Stimulated activated CD8-positive, alpha-beta memory T cell treated with anti-CD3 and anti-CD28 coated beads, Interleukin-15, amount 100 ng/mL, for 24 hours (primary cell): ENCODE measurements at regions not wholly inside any gene's neighbourhood (a gene's known extent, or its start where the extent isn't known, plus 50 kb on each side); places are given as distances from the start of the nearest gene placed in this dataset.

Experiments
- DNase-seq: peaks from one replicate; pipeline ENCODE4 v3.0.0-alpha.2; 2020; ENCODE audit warnings: low read depth

DNA sequence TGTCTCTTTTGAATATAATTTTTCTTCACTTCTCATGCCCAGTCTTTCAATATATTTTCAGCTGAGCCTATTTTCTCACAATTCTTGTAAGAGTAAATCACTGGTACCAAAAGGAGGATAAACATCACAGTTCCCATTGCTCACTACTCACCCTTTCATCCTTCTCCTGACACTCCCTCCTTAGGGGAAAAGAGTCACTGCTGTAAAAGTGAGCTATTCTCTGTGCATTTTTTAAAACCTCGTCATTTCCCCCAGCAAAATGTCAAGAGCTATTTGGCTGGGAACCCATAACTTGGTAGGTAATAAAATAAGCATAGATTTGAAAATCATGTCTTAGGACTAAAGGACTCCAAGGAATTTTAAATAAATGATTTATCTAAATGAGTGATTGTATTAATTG, 340.1 kb upstream of the GYPC start:
- no peak for DNase-seq

DNA sequence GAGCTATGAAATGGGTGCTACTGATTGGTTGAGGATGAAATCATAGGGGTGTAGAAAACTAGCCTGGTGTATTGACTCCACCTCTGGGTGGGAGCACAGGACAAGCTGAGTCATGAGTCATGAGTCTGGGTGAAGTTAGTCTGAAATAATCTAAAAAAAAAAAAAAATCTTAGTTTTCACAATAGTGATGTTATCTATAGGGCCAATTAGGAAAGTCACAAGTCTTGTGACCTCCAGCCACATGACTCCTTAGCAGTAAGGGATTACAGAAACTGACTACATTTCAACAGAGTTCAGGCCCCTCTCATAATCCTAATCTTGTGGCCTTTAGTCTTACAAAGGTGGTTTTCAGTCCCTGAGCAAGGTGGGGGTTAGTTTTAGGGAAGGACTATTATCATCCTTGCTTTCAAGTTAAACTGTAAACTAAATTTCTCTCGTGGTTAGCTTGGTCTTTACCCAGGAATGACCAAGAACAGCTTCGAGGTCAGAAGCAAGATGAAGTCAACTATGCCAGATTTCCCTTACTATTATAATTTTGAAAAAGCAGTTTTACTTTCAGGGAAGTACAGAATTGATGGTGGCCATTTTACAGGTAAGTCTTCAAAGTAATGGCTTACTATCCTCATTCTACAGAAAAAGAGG, 338.0 kb upstream of the GYPC start:
- DNase-seq, result no peak

DNA sequence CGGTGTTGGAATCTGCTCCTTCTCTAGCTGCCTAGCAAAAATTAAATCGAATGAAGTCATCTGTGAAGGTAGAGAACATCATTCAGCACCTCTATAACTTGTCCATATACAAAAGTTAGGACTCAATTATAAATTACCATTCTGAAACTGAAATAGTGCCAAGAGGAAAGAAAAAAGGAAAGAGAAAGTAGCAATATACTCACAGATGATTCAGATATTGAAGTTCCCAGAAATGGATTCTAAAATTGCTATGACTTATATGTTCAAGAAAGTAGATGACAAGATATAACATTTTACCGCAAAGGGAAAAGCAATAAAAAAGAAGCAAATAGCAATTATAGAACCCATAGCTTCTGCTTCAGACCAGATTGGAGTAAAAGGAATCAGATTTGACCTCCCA, 333.6 kb upstream of the GYPC start:
- no peak for DNase-seq

DNA sequence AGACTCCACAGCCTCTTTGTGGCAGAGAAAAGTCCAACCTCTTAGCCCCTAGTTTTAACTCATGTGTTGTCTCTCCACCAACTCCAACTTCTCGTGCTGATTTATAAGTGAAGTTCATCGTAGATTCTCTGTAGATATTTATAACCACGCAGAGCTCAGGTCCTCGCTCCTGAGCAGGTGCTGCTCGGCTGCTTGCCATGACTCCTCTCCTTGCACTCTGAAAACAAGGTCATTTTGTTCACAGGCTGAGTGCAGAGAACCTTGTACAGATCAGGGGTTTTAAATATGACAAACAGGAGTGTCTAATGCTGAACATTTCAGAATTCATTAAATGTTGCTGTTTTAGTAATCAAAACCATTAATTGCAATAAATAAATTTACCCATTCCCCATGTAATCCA, 330.8 kb upstream of the GYPC start:
- no peak for DNase-seq

DNA sequence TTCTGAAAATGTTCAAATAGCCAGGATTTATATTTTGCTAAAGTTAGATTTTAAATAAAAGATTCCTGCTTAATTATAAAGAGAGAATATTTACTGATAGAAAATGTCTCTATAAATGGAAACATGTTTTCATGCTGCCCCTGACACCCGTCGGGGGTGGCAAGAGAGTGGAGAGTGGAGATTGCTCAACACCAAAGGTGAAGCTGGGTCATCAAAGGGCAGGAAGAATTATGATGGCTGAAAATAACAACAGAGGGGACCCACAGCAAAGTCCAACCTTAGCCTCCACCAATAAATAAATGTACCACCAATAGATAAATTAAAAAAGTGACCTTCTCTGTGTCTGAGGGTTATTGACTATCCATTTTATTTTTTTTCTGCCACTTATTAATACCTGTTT, 326.8 kb upstream of the GYPC start:
- no peak for DNase-seq

DNA sequence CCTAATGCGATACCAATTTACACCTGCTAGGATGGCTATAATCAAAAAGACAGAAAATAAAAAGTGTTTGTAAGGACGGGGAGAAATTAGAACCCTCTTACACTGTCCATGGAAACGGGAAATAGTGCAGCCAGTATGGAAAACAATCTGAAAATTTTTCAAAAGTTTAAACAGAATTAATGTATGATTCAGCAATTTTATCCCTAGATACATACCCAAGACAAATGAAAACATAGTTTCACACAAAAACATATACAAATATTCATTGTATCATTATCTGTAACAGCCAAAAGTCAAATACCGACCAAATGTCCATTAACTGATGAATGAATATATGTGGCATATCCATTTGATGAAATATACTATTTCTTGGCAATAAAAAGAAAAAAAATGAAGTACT, 313.5 kb upstream of the GYPC start:
- no peak for DNase-seq

DNA sequence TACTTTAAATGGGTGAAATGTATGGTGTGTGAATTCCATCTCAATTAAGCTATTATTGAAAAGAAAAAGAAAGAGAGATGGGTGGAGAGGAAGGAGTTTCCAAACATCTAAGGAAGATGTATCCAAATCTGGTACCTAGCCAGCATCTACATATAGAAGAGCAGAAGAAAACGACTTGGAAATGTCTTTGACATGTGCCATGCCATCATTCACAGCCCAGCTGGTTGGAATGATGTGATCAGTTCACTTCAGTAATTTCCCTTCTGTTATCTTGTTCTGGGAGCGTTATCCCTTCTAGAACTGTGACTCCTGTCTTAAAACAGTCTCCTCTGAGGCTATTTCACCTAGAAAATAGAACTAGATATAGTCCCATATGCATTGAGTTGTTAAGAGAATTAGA, 312.8 kb upstream of the GYPC start:
- DNase-seq, result no peak

DNA sequence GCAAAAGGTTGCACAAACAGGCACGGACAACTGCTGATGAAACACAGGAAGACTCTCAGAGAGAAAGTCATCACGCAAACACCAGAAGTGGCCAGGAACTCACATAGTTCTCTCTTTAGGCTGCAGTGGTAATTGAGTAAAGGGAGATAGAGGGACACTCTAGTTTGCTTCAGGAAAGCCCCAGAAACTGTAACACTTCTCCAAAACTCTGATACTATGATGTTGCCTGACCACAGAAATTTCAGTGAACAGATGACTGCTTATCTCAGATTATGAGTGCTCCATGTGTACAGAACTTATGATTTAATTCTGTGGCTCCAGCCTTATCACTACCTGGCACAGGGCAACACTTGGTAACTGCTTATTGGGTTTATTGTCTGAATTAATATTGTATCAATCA, 311.5 kb upstream of the GYPC start:
- DNase-seq, result no peak

DNA sequence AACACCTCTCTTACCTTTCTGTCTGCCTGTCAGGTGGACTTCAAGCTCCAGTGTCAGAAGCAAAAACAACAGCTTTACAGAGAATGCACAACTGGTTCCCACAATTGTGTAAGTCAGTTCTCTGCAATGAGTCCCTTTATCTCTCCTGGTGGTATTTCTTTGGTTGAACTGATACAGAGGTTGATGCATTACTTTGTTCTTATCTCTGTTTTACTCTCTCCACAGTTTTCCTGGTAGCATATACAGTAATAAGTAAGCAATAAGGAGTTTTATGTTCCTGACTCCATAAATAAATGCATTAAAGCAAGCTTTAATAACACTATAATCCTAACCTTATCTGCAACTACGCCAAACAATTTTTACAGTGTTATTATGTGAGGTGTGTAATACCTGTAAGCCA, 310.3 kb upstream of the GYPC start:
- DNase-seq, result no peak

DNA sequence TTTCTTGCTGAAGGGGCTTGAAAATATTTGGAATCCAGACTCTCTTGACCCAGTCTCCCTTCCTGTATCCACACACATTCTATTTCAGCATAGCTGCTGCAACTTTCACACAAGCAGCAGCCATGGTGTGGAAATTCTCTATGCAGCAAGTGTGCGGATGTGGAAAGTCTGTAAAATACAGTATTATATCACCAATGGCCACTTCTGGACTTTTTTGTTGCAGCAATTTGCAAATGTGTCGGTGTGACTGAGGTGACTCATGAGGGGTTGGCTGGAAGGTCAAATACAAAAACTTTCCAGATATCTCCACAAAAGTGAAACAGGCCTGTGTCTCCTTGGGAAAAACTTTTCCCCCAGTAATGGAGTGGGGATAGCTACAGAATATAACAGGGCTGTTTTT, 299.3 kb upstream of the GYPC start:
- DNase-seq, result no peak

DNA sequence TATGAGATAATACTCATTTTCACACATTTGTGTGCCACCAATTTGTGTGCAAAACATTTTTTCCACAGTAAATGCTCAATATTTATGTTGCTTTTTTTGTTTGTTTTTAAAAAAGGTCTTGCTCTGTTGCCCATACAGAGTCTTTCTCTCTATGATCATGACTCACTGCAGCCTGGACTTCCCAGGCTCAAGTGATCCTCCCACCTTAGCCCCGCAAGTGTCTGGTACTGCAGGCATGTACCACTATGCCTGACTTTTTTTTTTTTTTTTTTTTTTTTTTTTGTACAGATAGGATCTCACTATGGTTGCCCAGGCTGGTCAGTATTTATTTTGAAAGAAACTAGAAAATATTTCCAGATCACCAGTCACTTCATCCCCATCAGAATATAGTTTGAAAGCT, 297.8 kb upstream of the GYPC start:
- no peak for DNase-seq

DNA sequence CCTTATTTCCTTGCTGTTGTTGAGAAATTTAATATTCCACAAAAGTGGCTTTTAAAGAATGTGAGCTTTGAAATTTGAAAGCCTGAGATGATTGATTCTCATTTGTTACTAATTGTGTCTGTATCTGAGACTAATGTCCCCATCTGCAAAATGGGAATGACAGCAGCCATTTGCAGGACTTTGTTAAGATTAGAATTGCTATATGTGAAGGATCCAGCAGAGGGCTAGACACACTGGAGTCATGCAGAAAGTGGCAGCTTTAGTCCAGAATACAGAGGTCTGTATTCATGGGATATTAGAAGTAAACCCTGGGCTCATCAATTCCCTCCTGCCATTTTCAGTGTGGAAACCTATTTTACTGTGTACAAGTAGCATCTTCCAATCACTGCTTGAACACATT, 296.5 kb upstream of the GYPC start:
- no peak for DNase-seq

DNA sequence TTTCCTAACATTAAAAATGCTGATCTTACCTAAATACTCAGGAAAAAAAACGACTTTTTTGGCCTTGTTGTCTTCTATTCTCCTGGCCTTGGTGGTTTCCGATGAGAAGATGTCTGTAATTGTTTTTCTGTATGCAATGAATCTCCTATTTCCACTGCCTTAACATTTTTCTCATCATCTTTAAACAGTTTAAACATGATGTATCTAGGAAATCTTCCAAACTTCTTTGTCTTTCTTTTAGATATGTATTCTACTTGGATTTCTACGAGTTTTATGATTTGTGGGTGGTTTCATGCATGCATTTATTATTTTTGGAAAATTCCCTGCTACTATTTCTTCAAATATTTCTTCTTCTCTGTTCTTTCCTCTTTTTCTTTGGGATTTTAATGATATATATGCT, 288.6 kb upstream of the GYPC start:
- DNase-seq, result no peak

DNA sequence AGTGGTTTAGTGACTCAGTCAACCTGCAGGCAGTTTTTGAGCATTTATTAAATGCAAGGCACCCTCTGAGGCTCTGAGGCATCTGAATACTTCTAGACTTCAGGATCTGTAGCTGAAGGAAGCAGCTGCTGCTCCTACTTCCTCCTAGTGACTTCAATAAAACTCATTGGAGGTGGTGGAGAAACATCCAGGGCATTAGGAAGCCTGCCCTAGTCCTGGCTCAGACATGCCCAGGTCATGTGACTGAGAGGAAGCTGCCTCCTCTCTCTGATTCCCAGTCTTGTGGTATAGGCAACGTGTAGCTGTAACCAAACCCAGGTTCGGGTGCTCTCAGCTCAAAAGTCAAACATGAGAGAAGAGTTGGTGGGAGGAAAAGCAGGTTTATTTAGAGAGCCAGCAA, 287.2 kb upstream of the GYPC start:
- DNase-seq, result no peak

DNA sequence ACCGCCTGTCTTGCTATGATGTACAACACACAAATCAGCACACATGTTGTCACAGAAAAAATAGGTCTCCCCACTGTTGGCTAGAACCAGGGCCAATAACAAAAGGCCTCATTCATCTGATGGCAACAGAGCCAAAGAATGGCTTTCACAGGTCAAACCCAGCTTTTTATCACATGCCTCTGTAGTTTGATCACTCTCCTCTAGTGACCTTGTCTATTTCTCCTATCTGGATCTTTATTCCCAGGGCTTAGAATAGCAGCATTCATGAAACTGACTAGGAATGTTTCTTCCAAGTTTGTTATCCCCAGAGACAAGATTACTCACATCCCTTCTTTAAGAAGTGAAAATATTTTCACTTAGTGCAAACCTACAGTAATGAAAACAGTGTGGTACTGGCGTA, 285.8 kb upstream of the GYPC start:
- DNase-seq, result no peak

DNA sequence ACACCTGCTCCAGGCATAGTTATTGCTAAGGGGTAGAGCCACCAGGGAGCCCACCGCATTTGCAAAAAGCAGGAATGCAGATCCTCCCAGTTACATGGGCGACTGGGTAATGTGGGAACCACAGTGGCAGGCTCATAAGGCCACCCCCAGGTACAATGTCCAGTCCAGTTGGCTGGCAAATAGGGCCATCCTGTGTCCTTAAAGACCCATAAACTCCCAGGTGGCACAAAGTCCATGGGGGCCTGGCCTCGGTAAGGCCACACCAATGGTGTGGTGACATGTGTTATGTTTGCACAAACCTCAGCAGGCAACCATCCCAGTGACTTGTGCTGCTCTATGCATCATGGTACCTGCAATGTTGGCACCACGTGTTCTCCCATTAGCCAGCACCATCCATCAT, 283.6 kb upstream of the GYPC start:
- no peak for DNase-seq

DNA sequence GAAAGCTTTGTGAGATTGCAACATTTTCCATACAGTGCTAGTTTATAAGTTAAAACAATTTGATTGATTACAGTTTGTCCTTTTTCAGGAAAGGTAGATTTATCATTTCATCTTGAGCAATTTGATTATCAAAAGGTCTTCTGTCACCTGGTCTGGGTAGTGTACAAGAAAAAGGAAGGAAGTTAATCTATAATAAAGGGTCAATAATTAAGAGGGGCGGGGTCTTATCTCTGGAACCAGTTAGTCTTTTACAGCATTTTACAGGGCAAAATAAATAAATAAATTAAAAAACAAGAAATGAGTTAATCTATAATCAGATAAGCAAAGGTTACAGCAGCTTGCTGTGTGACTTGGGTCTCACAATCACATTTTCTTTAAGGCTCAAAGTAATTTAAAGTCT, 277.8 kb upstream of the GYPC start:
- no peak for DNase-seq

DNA sequence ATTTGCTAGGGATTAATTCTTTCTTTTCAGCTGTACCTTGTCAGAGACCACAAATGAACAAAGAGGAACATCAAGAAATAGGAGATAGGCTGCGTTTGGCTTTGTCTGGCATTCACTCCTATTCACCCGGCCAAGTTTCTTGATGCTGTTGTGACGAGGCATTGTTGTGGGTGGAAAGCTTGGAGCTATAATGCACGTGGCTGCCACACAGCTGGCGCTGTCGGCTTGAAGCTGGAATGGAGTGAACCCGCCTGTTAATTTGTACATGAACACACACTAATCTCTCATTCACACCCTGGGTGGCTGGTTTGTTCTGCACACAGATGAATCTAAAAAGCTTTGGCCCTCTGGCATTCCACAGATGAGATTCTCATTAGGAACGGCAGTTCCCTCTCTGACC, 274.9 kb upstream of the GYPC start:
- DNase-seq, result no peak

DNA sequence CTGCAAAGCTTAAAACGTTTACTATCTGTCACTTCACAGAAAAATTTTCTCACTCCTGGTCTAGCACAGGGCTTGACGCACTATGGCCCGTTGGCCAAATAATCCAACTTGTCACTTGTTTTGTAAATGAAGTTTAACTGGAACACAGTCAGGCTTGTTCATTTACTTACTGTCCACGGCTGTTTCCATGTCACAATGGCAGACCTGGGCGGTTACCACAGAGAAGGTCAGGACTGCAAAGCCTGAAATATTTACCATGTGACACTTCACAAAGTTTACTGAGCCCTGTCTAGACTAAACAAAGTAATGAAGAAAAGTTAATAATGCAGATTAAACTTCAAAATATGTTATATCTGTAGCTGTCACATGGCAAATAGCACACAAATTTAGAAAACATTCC, 273.0 kb upstream of the GYPC start:
- no peak for DNase-seq

DNA sequence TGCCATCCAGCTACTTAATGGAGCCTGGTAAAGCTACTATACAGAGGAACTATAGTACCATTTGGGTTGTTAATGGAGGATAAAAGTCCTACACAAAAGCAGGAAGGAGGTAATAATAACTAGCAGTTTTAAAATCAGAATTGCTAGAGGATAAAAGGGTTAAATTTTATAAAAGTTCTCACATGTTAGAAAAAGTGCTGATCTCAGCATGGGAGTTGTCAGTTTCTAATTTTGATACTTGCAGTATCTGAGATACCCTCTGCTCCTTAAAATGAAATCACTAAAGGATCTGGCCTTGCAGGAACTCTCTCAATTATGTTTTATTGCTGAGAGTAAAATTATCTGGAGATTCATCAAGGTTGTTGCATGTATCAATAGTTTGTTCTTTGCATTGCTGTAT, 272.2 kb upstream of the GYPC start:
- no peak for DNase-seq

DNA sequence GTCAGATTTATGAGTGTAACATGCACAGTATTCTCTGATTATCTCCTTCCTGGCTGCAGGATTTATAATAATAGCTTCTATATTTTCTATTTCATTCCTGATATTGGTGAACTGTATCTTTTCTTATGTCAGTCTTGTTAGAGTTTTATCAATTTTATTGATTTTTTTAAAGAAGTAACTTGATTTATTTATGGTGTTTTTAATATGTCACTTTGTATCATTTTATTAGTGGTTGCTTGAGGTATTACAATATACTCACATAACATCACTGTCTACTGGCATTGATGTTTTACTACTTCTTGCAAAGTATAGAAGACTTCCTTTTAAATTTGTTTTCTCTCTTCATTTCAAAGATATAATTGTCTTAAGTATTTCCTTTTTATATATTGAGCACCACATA, 270.5 kb upstream of the GYPC start:
- no peak for DNase-seq

DNA sequence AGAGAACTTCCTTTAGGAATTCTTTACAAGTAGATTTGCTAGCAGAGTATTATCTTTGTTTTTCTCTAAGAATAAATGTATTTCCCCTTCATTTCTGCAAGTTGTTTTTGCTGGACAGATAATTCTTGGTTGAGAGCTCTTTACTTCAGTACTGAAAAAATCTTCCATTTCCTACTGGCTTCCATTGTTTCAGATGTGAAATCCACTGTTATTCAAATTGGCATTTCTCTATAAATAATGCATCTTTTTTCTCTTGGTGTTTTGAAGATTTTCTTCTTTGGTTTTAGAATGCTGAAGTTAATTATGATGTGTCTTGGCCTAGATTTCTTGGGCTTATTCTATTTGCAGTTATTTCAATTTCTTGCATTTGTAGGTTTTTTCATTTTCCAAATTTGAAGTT, 270.0 kb upstream of the GYPC start:
- no peak for DNase-seq

DNA sequence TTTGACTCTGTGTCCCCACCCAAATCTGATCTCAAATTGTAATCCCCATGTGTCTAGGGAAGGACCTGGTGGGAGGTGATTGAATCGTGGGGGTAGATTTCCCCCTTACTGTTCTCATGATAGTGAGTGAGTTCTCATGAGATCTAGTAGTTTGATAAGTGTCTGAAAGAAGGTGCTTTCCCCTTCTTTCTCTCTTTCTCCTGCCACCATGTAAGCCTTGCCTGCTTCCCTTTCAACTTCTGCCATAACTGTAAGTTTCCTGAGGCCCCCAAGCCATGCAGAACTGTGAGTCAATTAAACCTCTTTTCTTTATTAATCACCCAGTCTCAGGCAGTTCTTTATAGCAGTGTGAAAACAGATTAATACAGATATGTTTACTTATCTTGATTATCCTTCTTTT, 266.5 kb upstream of the GYPC start:
- DNase-seq, result no peak

DNA sequence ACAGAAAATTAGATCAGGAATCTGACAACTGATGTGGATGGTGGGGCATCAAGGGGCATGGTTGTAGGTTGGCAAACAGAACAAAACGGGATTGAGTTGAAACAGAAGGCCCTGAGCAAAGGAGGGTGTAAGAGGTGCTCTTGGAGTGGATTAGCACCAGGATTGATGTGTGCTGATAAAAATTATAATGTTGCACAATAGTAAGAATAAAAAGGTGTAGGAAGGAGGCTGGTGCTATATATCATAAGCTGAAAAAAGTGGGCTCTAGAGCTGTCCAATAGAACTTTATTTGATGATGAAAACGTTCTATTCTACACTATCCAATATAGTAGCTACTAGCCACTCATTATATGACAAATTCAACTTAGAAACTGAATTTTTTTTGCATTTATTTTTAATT, 263.1 kb upstream of the GYPC start:
- DNase-seq, result no peak

DNA sequence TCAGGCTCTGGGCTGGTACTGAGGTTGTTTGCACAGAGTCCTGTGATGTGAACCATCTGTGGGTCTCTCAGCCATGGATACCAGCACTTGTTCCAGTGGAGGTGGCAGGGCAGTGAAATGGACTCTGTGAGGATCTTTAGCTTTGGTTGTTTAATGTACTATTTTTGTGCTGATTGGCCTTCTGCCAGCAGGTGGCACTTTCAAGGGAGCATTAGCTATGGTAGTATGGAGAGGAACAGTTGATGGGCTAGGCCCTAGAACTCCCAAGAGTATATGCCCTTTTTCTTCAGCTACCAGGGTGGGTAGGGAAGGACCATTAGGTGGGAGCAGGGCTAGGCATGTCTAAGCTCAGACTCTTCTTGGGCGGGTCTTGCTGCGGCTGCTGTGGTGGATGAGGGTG, 257.0 kb upstream of the GYPC start:
- DNase-seq, result no peak
